HEK293 (cell line): ENCODE measurements at regions not wholly inside any gene's neighbourhood (a gene's known extent, or its start where the extent isn't known, plus 50 kb on each side); places are given as distances from the start of the nearest gene placed in this dataset.

ENCODE experiments used
- GLI2 ChIP-seq: fragments of 450-650 bp; formaldehyde crosslinking; IDR thresholded peaks from 2 replicates; pipeline ENCODE4; 2017; ENCODE audit warnings: missing biosample characterization, missing genetic modification characterization, low read depth, borderline replicate concordance
- KLF17 ChIP-seq: fragments of 450-650 bp; formaldehyde crosslinking; IDR thresholded peaks from 2 replicates; pipeline ENCODE4 v1.5.1; 2016; ENCODE audit warnings: missing biosample characterization, missing genetic modification characterization
- TSHZ1 ChIP-seq: fragments of 450-650 bp; formaldehyde crosslinking; IDR thresholded peaks from 2 replicates; pipeline ENCODE4 v1.5.1; 2016; ENCODE audit warnings: missing biosample characterization, missing genetic modification characterization, borderline replicate concordance
- ZNF112 ChIP-seq: fragments of 450-650 bp; formaldehyde crosslinking; IDR thresholded peaks from 2 replicates; pipeline ENCODE4 v1.5.0; 2017; ENCODE audit warnings: missing biosample characterization, missing genetic modification characterization
- ZNF121 ChIP-seq: fragments of 450-650 bp; formaldehyde crosslinking; IDR thresholded peaks from 2 replicates; pipeline ENCODE4 v1.5.1; 2016; ENCODE audit warnings: missing biosample characterization, missing genetic modification characterization
- ZNF184 ChIP-seq: fragments of 450-650 bp; IDR thresholded peaks from 2 replicates; pipeline ENCODE4 v1.5.1; 2018; ENCODE audit warnings: missing biosample characterization, mild to moderate bottlenecking, missing genetic modification characterization
- ZNF488 ChIP-seq: fragments of 450-650 bp; formaldehyde crosslinking; IDR thresholded peaks from 2 replicates; pipeline ENCODE4 v1.5.1; 2016; ENCODE audit warnings: missing biosample characterization, missing genetic modification characterization
- ZNF548 ChIP-seq: fragments of 450-650 bp; formaldehyde crosslinking; IDR thresholded peaks from 2 replicates; pipeline ENCODE4 v1.5.1; 2016; ENCODE audit warnings: missing biosample characterization, missing genetic modification characterization
- ZNF558 ChIP-seq: fragments of 450-650 bp; formaldehyde crosslinking; IDR thresholded peaks from 2 replicates; pipeline ENCODE4 v1.5.1; 2016; ENCODE audit warnings: missing biosample characterization, missing genetic modification characterization
- ZNF76 ChIP-seq: fragments of 450-650 bp; formaldehyde crosslinking; IDR thresholded peaks from 2 replicates; pipeline ENCODE4; 2016; ENCODE audit warnings: low read depth, missing biosample characterization, missing genetic modification characterization, borderline replicate concordance
- ZSCAN23 ChIP-seq: fragments of 450-650 bp; formaldehyde crosslinking; IDR thresholded peaks from 2 replicates; pipeline ENCODE4 v1.5.1; 2016; ENCODE audit warnings: missing biosample characterization, missing genetic modification characterization
- TF ChIP-seq, protein P1 (sequence below): fragments of 450-650 bp; formaldehyde crosslinking; IDR thresholded peaks from 2 replicates; pipeline ENCODE4 v1.5.1; 2016; ENCODE audit warnings: missing biosample characterization, missing genetic modification characterization
- TF ChIP-seq, protein P2 (sequence below): sonication (generic); formaldehyde crosslinking; IDR thresholded peaks from 2 replicates; pipeline ENCODE4 v1.8.1; 2022; ENCODE audit warnings: mild to moderate bottlenecking, moderate library complexity, missing genetic modification reagents

GRCh38 chrX:47752685-47753084 lies 84.0 kb upstream of the ZNF81 start:
- TF ChIP-seq, protein P1, sequence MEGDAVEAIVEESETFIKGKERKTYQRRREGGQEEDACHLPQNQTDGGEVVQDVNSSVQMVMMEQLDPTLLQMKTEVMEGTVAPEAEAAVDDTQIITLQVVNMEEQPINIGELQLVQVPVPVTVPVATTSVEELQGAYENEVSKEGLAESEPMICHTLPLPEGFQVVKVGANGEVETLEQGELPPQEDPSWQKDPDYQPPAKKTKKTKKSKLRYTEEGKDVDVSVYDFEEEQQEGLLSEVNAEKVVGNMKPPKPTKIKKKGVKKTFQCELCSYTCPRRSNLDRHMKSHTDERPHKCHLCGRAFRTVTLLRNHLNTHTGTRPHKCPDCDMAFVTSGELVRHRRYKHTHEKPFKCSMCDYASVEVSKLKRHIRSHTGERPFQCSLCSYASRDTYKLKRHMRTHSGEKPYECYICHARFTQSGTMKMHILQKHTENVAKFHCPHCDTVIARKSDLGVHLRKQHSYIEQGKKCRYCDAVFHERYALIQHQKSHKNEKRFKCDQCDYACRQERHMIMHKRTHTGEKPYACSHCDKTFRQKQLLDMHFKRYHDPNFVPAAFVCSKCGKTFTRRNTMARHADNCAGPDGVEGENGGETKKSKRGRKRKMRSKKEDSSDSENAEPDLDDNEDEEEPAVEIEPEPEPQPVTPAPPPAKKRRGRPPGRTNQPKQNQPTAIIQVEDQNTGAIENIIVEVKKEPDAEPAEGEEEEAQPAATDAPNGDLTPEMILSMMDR, result no peak
- TF ChIP-seq KLF17 (tag by site-specific recombination) (no peak), ZNF121 (tag by site-specific recombination) (no peak), ZSCAN23 (no peak), ZNF184 (tag by site-specific recombination) (no peak), TSHZ1 (tag by site-specific recombination) (no peak), ZNF558 (tag by site-specific recombination) (no peak), ZNF112 (tag by site-specific recombination) (no peak), ZNF76 (tag by site-specific recombination) (no peak), GLI2 (tag by site-specific recombination) (no peak), ZNF548 (tag by site-specific recombination) (no peak), ZNF488 (no peak)
- TF ChIP-seq, protein P2, sequence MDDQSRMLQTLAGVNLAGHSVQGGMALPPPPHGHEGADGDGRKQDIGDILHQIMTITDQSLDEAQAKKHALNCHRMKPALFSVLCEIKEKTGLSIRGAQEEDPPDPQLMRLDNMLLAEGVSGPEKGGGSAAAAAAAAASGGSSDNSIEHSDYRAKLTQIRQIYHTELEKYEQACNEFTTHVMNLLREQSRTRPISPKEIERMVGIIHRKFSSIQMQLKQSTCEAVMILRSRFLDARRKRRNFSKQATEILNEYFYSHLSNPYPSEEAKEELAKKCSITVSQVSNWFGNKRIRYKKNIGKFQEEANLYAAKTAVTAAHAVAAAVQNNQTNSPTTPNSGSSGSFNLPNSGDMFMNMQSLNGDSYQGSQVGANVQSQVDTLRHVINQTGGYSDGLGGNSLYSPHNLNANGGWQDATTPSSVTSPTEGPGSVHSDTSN (CRISPR knock-in tag), result no peak
